Astrocyte of the hippocampus (primary cell): ENCODE measurements at regions not wholly inside any gene's neighbourhood (a gene's known extent, or its start where the extent isn't known, plus 50 kb on each side); places are given as distances from the start of the nearest gene placed in this dataset.
"Not testable (repeated sequence)": the region's sequence is repeated elsewhere in the genome, so short reads cannot be mapped to it uniquely, and the experiment has no call there.

Experiments used
- DNase-seq: peaks from one replicate; pipeline ENCODE4 v3.0.0; 2011; ENCODE audit warnings: low read depth, low spot score

GRCh38 chr4:181046809-181047208 is 1196.4 kb upstream of the TENM3 start:
- no peak for DNase-seq

- no peak for DNase-seq
Observed at GRCh38 chr4:181051931-181052330, 1191.3 kb upstream of the TENM3 start.

GRCh38 chr4:181061787-181062186 is 1181.4 kb upstream of the TENM3 start:
- no peak for DNase-seq

- DNase-seq, result no peak
Observed at GRCh38 chr4:181063212-181063611, 1180.0 kb upstream of the TENM3 start.

- DNase-seq, result no peak
Observed at GRCh38 chr4:181077341-181077740, 1165.9 kb upstream of the TENM3 start.

GRCh38 chr4:181078196-181078595 is 1165.0 kb upstream of the TENM3 start:
- no peak for DNase-seq

- DNase-seq, result no peak
Observed at GRCh38 chr4:181083757-181084361, 1159.3 kb upstream of the TENM3 start.

GRCh38 chr4:181085557-181085956 is 1157.6 kb upstream of the TENM3 start:
- no peak for DNase-seq

- DNase-seq, result no peak
Observed at GRCh38 chr4:181105487-181105886, 1137.7 kb upstream of the TENM3 start.

- DNase-seq, result no peak
Observed at GRCh38 chr4:181106398-181106797, 1136.8 kb upstream of the TENM3 start.

GRCh38 chr4:181108237-181108636 is 1135.0 kb upstream of the TENM3 start:
- no peak for DNase-seq

- DNase-seq, result no peak
Observed at GRCh38 chr4:181119186-181119585, 1124.0 kb upstream of the TENM3 start.

- no peak for DNase-seq
Observed at GRCh38 chr4:181121733-181122132, 1121.5 kb upstream of the TENM3 start.

- no peak for DNase-seq
Observed at GRCh38 chr4:181127171-181127570, 1116.0 kb upstream of the TENM3 start.

GRCh38 chr4:181130317-181130716 is 1112.9 kb upstream of the TENM3 start:
- not testable (repeated sequence) for DNase-seq

- DNase-seq, result no peak
Observed at GRCh38 chr4:181137351-181137750, 1105.9 kb upstream of the TENM3 start.

GRCh38 chr4:181138116-181138515 is 1105.1 kb upstream of the TENM3 start:
- no peak for DNase-seq

GRCh38 chr4:181140037-181140603 is 1103.1 kb upstream of the TENM3 start:
- DNase-seq, result no peak

- DNase-seq, result peak; percentile 89
Observed at GRCh38 chr4:181143250-181143854, 1099.8 kb upstream of the TENM3 start.

- no peak for DNase-seq
Observed at GRCh38 chr4:181146051-181146450, 1097.2 kb upstream of the TENM3 start.

GRCh38 chr4:181147416-181147951 is 1095.7 kb upstream of the TENM3 start:
- no peak for DNase-seq

GRCh38 chr4:181148470-181148869 is 1094.7 kb upstream of the TENM3 start:
- no peak for DNase-seq

- peak; percentile 74 for DNase-seq
Observed at GRCh38 chr4:181150191-181150590, 1093.0 kb upstream of the TENM3 start.
